ENCODE measurements at regions not wholly inside any gene's neighbourhood (a gene's known extent, or its start where the extent isn't known, plus 50 kb on each side); places are given as distances from the start of the nearest gene placed in this dataset.
"Not testable (repeated sequence)": the region's sequence is repeated elsewhere in the genome, so short reads cannot be mapped to it uniquely, and the experiment has no call there.

GRCh38 chr9:95780751-95781150 is 94.7 kb upstream of the ERCC6L2 start:
- H3K4me1 ChIP-seq = no peaks in the 10 kb centered on the region
- no peaks in the 10 kb centered on the region for H3K27me3 ChIP-seq
- no peak overlapping the region for H3K4me3 ChIP-seq
- H3K9me3 ChIP-seq = no peaks in the 10 kb centered on the region
- WGBS, 2 donors = 93 to 98% methylated on average over 6 of the region's 6 CpGs
- DNase-seq = no peak
- intact Hi-C loops (cut with DNase I; ENCODE audit: low total_unique reads) = no loop called here
- TF ChIP-seq, protein P1, sequence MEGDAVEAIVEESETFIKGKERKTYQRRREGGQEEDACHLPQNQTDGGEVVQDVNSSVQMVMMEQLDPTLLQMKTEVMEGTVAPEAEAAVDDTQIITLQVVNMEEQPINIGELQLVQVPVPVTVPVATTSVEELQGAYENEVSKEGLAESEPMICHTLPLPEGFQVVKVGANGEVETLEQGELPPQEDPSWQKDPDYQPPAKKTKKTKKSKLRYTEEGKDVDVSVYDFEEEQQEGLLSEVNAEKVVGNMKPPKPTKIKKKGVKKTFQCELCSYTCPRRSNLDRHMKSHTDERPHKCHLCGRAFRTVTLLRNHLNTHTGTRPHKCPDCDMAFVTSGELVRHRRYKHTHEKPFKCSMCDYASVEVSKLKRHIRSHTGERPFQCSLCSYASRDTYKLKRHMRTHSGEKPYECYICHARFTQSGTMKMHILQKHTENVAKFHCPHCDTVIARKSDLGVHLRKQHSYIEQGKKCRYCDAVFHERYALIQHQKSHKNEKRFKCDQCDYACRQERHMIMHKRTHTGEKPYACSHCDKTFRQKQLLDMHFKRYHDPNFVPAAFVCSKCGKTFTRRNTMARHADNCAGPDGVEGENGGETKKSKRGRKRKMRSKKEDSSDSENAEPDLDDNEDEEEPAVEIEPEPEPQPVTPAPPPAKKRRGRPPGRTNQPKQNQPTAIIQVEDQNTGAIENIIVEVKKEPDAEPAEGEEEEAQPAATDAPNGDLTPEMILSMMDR (IDR thresholded peaks at IDR 0.05) = no peak
- no peak for TF ChIP-seq POLR2A (IDR thresholded peaks at IDR 0.05)
- no peaks in the 10 kb centered on the region for H3K36me3 ChIP-seq (ENCODE audit: low read depth, missing control alignments)
- H3K27ac ChIP-seq = no peak overlapping the region

- Histone ChIP-seq H3K27me3 (no peaks in the 10 kb centered on the region), H3K4me3 (no peak overlapping the region), H3K36me3 (ENCODE audit: low read depth, missing control alignments) (no peaks in the 10 kb centered on the region), H3K4me1 (no peaks in the 10 kb centered on the region), H3K9me3 (no peaks in the 10 kb centered on the region), H3K27ac (no peak overlapping the region)
- DNase-seq = no peak
- intact Hi-C loops (cut with DNase I; ENCODE audit: low total_unique reads) = no loop called here
- no peak for TF ChIP-seq POLR2A (IDR thresholded peaks at IDR 0.05)
- TF ChIP-seq, protein P1 (IDR thresholded peaks at IDR 0.05) = no peak
- 91 to 98% methylated on average over 3 of the region's 3 CpGs for WGBS, 2 donors
Measured at GRCh38 chr9:95780121-95780520, 95.4 kb upstream of the ERCC6L2 start.

GRCh38 chr9:95779597-95779996 is 95.9 kb upstream of the ERCC6L2 start:
- DNase-seq; H3K27me3 ChIP-seq; intact Hi-C loops (cut with DNase I; ENCODE audit: low total_unique reads); H3K36me3 ChIP-seq (ENCODE audit: low read depth, missing control alignments); H3K27ac ChIP-seq; H3K4me3 ChIP-seq; H3K9me3 ChIP-seq; H3K4me1 ChIP-seq: not testable (repeated sequence)
- WGBS, 2 donors = 94 to 96% methylated on average over 7 of the region's 7 CpGs

DNA sequence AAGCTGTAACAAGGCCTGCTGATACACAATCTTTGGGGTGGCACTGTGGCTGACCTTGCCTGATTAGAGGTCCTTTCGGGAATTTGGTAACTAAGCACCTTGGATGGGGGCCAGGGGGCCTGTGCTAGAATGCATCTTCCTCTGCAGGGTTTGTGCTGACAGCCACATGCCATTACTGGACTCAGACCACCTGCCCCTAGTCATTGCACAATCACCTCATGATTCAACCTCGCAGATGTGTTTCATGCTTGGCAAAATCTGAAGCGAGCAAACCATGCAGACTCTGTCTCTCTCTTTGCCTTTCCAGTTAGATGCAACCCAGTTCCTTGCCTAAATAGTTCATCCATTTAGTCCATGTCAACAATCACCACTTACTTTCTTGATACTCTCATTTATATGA is 96.5 kb upstream of the ERCC6L2 start:
- H3K27ac ChIP-seq = no peak overlapping the region
- no peaks in the 10 kb centered on the region for H3K9me3 ChIP-seq
- no peak overlapping the region for H3K4me3 ChIP-seq
- WGBS, 2 donors = 83 to 87% methylated on average over 3 of the region's 3 CpGs
- peaks cover 5% of the 10 kb centered on the region for H3K4me1 ChIP-seq
- no peaks in the 10 kb centered on the region for H3K36me3 ChIP-seq (ENCODE audit: low read depth, missing control alignments)
- TF ChIP-seq POLR2A (IDR thresholded peaks at IDR 0.05) = no peak
- TF ChIP-seq, protein P1 (IDR thresholded peaks at IDR 0.05) = no peak
- intact Hi-C loops (cut with DNase I; ENCODE audit: low total_unique reads) = no loop called here
- DNase-seq = no peak
- no peaks in the 10 kb centered on the region for H3K27me3 ChIP-seq

GRCh38 chr9:95777136-95777535 is 98.4 kb upstream of the ERCC6L2 start:
- Histone ChIP-seq H3K9me3 (no peaks in the 10 kb centered on the region), H3K36me3 (ENCODE audit: low read depth, missing control alignments) (no peaks in the 10 kb centered on the region), H3K27ac (no peak overlapping the region), H3K4me1 (peaks cover 11% of the 10 kb centered on the region), H3K27me3 (no peaks in the 10 kb centered on the region), H3K4me3 (no peak overlapping the region)
- intact Hi-C loops (cut with DNase I; ENCODE audit: low total_unique reads) = no loop called here
- TF ChIP-seq POLR2A (IDR thresholded peaks at IDR 0.05) = no peak
- TF ChIP-seq, protein P1 (IDR thresholded peaks at IDR 0.05) = no peak
- no peak for DNase-seq

Measured in testis (tissue), 2 donors.